DND-41 (cell line): ENCODE measurements at regions not wholly inside any gene's neighbourhood (a gene's known extent, or its start where the extent isn't known, plus 50 kb on each side); places are given as distances from the start of the nearest gene placed in this dataset.

Source experiments
- ATAC-seq: fragments of 200-7000 bp; cut with Tn5 transposase; 3 replicates; pipeline ENCODE4 v1.9.1; 2021; ENCODE audit warnings: low read depth; ENCODE audit not compliant: insufficient read depth
- DNase-seq: peaks from one replicate; pipeline ENCODE4 v3.0.0-alpha.2; 2020
- H2AFZ ChIP-seq: 2 replicates; pipeline ENCODE4 v1.6.0; 2012; ENCODE audit warnings: low read depth, low read length
- H3K27ac ChIP-seq: 2 replicates; pipeline ENCODE4 v1.5.1; 2012; ENCODE audit warnings: low read length, inconsistent platforms
- H3K27me3 ChIP-seq: fragments of 200-600 bp; sonication (generic); 2 replicates; pipeline ENCODE4 v1.6.0; 2012; ENCODE audit warnings: low read length, mild to moderate bottlenecking, inconsistent platforms; ENCODE audit not compliant: insufficient read depth, poor library complexity
- H3K36me3 ChIP-seq: 2 replicates; pipeline ENCODE4 v1.5.1; 2012; ENCODE audit warnings: low read length, inconsistent platforms; ENCODE audit not compliant: insufficient read depth
- H3K4me1 ChIP-seq: 2 replicates; pipeline ENCODE4 v1.5.1; 2012; ENCODE audit warnings: mild to moderate bottlenecking, low read length; ENCODE audit not compliant: insufficient read depth
- H3K4me2 ChIP-seq: 2 replicates; pipeline ENCODE4 v1.6.0; 2012; ENCODE audit warnings: mild to moderate bottlenecking, moderate library complexity, low read length, inconsistent platforms; ENCODE audit not compliant: insufficient read depth
- H3K4me3 ChIP-seq, 2 experiments: fragments of 200-600 bp in 1 of 2; shearing (Covaris generic) in 1 of 2; 2 replicates each; pipeline ENCODE4 v1.5.1; 2012 to 2016; ENCODE audit warnings: inconsistent platforms in 2 of 2, low read length in 2 of 2, mild to moderate bottlenecking in 2 of 2, low read depth in 1 of 2, moderate library complexity in 1 of 2
- H3K79me2 ChIP-seq: 2 replicates; pipeline ENCODE4 v1.6.0; 2012; ENCODE audit warnings: low read length, inconsistent platforms; ENCODE audit not compliant: insufficient read depth
- H3K9ac ChIP-seq: 2 replicates; pipeline ENCODE4 v1.6.0; 2012; ENCODE audit warnings: low read depth, mild to moderate bottlenecking, inconsistent platforms, low read length, moderate library complexity
- H3K9me3 ChIP-seq: 2 replicates; pipeline ENCODE4 v1.5.1; 2012; ENCODE audit warnings: low read length, moderate library complexity, mild to moderate bottlenecking, inconsistent platforms; ENCODE audit not compliant: insufficient read depth, severe bottlenecking
- H4K20me1 ChIP-seq: 2 replicates; pipeline ENCODE4 v1.6.0; 2012; ENCODE audit warnings: low read length; ENCODE audit not compliant: insufficient read depth
- EZH2 ChIP-seq: IDR thresholded peaks from 3 replicates; pipeline ENCODE4 v1.6.1; 2012; ENCODE audit warnings: borderline replicate concordance, low read depth, mild to moderate bottlenecking, moderate library complexity, low read length, inconsistent platforms; ENCODE audit not compliant: severe bottlenecking
- TF ChIP-seq, protein P1 (sequence below): IDR thresholded peaks from 2 replicates; pipeline ENCODE4 v1.5.1; 2012; ENCODE audit warnings: borderline replicate concordance, low read length, moderate library complexity, mild to moderate bottlenecking; ENCODE audit not compliant: poor library complexity, severe bottlenecking; ENCODE audit errors: extremely low read depth

DNA sequence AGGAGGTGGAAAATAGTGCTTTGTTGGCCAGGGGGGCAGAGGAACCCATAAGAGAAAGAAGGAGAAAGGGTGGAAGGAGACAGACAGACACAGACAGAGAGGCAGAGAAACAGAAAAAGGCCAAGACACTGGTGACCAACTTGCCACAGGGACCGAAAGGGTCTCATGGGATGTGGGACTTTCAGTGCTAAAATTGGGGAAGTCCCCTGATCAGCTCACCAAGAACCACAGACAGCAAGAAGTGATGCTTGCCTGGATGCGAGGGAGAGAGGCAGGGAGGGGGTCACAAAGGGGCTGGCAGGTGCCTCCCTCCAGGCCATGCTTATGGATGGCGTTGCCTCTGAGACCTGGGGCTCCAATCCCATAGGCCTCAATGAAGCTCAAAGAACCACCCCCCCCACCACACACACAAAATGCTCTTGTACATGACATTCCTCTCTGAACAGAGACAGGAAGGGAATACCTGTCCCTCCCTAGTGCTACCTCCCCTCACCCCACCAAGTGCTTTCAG is 413.4 kb downstream of the MN1 start:
- no peaks in the 10 kb centered on the region for H3K36me3 ChIP-seq

DNA sequence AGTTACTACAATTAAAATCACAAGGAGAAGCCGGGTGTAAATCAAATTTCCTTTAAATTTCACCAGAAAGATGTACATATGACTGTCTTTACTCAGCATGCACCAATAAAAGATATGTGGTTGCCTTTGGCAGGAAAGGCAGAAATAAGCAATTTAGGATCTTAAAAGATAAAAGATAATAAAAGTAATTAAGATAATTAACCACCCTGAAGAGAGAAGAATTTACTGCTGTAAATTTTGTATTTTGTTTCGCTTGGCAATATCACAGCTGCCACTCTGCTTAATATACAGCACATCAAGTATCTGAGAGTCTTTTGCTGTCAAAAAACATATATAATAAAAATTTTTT is 411.9 kb downstream of the MN1 start:
- Histone ChIP-seq H3K79me2 (no peaks in the 10 kb centered on the region), H3K27me3 (peaks cover 22% of the 10 kb centered on the region), H2AFZ (no peak overlapping the region), H3K4me1 (no peaks in the 10 kb centered on the region), H3K27ac (no peak overlapping the region), H3K4me2 (no peak overlapping the region), H3K9ac (no peak overlapping the region), H3K36me3 (no peaks in the 10 kb centered on the region), H3K4me3 (no peak overlapping the region), H4K20me1 (no peaks in the 10 kb centered on the region), H3K9me3 (no peaks in the 10 kb centered on the region)
- ATAC-seq (no peak), DNase-seq (no peak)
- TF ChIP-seq, protein P1, sequence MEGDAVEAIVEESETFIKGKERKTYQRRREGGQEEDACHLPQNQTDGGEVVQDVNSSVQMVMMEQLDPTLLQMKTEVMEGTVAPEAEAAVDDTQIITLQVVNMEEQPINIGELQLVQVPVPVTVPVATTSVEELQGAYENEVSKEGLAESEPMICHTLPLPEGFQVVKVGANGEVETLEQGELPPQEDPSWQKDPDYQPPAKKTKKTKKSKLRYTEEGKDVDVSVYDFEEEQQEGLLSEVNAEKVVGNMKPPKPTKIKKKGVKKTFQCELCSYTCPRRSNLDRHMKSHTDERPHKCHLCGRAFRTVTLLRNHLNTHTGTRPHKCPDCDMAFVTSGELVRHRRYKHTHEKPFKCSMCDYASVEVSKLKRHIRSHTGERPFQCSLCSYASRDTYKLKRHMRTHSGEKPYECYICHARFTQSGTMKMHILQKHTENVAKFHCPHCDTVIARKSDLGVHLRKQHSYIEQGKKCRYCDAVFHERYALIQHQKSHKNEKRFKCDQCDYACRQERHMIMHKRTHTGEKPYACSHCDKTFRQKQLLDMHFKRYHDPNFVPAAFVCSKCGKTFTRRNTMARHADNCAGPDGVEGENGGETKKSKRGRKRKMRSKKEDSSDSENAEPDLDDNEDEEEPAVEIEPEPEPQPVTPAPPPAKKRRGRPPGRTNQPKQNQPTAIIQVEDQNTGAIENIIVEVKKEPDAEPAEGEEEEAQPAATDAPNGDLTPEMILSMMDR = no peak
- TF ChIP-seq EZH2 = no peak

More for the DNA sequence above, 413.4 kb downstream of the MN1 start:
- Histone ChIP-seq H4K20me1 (no peaks in the 10 kb centered on the region), H3K79me2 (no peaks in the 10 kb centered on the region), H3K27me3 (peaks cover 22% of the 10 kb centered on the region), H3K27ac (no peak overlapping the region), H3K4me2 (no peak overlapping the region), H3K4me1 (no peaks in the 10 kb centered on the region), H2AFZ (no peak overlapping the region), H3K9me3 (no peaks in the 10 kb centered on the region), H3K4me3 (no peak overlapping the region), H3K9ac (no peak overlapping the region)
- TF ChIP-seq EZH2 = no peak
- TF ChIP-seq, protein P1 = no peak
- no peak for DNase-seq
- ATAC-seq = no peak

DNA sequence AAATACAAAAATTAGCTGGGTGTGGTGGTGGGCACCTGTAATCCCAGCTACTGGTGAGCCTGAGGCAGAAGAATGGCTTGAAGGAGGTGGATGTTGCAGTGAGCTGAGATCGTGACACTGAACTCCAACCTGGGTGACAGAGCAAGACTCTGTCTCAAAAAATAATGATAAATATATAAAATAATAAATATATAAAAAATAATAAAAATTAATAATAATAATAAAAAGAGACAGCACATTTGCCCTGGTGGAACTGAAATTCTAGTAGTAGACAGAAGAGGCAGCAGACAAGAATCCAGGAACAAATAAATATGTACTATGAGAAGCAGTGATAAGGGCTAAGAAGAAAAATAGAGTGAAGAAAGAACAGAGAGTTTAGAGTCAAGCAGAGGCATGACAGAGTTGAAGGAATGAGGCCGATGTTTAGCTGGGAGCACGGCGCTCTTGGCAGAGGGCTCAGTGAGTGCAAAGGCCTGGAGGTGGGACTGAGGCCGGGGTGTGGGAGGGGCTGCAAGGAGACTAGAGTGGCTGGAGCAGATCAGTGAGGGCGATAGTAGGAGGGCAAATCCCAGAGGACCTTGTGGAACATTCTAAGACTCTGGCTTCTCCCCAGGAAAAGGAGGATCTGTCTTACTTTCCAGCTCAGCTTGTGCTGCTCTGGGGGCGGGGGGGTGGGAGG is 410.3 kb downstream of the MN1 start:
- DNase-seq (no peak), ATAC-seq (no peak)
- Histone ChIP-seq H3K9ac (no peak overlapping the region), H3K27ac (no peak overlapping the region), H3K4me1 (no peaks in the 10 kb centered on the region), H2AFZ (no peak overlapping the region), H3K4me2 (no peak overlapping the region), H3K36me3 (no peaks in the 10 kb centered on the region), H3K27me3 (peaks cover 15% of the 10 kb centered on the region), H3K9me3 (no peaks in the 10 kb centered on the region), H3K4me3 (no peak overlapping the region), H3K79me2 (no peaks in the 10 kb centered on the region), H4K20me1 (no peaks in the 10 kb centered on the region)
- TF ChIP-seq, protein P1 = no peak
- TF ChIP-seq EZH2 = no peak
